ENCODE measurements at regions not wholly inside any gene's neighbourhood (a gene's known extent, or its start where the extent isn't known, plus 50 kb on each side); places are given as distances from the start of the nearest gene placed in this dataset.

DNA sequence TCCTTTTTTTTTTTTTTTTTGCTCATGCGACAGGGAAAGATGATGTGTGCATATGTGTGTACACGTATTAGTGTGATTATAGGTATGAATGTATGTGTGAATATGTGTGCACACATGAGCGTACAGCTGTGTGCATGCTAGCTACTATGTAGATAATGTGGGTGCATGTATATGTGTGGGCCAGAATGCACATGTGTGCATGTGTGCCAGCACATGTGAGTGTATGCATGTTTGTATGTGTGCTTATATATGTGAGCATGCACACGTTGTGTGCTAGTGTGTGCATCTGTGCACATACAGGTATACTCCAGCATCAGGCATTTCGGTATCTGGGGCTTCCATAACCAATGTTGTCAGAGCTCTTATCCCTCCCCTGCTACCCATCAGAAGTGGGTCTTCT is 541.1 kb downstream of the AACS start:
- TF ChIP-seq POLR2A (IDR thresholded peaks at IDR 0.05) (no peak), CTCF (IDR thresholded peaks at IDR 0.05) (no peak)
